A549 (cell line): ENCODE measurements at regions not wholly inside any gene's neighbourhood (a gene's known extent, or its start where the extent isn't known, plus 50 kb on each side); places are given as distances from the start of the nearest gene placed in this dataset.

Experiments
- ATAC-seq, 2 experiments: fragments of 200-7000 bp in 1 of 2; fragments of >200 bp in 1 of 2; cut with Nextera tagmentation in 1 of 2; cut with Tn5 transposase in 1 of 2; 3 replicates each; pipeline versions ENCODE4 v1.8.0 to v1.9.1; 2018 to 2020; ENCODE audit warnings: mild to moderate bottlenecking in 1 of 2, moderate library complexity in 1 of 2
- CTCF ChIA-PET: fragments of 300-600 bp; sonication (Branson Sonifier 250); formaldehyde crosslinking; extraction: SDS; loops from one replicate; lab custom pipeline; 2021; ENCODE audit warnings: antibody characterized with exemption, inconsistent platforms; lab: Yijun Ruan, JAX
- POLR2A ChIA-PET: fragments of 350-600 bp; formaldehyde crosslinking; extraction: SDS; loops from one replicate; lab custom pipeline; 2021; ENCODE audit warnings: antibody characterized with exemption, inconsistent platforms; lab: Yijun Ruan, JAX
- DNase-seq, 2 experiments: peaks; one replicate each; pipeline versions ENCODE4 v3.0.0 to v3.0.0-alpha.2; 2011 to 2016; ENCODE audit warnings: low read depth in 1 of 2, low spot score in 1 of 2
- FAIRE-seq: peaks from 2 replicates; lab custom pipeline; 2011; peaks lifted over from hg19 to GRCh38; lab: Jason Lieb, UNC
- H3K27ac ChIP-seq, 2 experiments: fragments of >200 bp; sonication (Bioruptor Twin); formaldehyde crosslinking; 3 replicates each; pipeline ENCODE4 v1.5.1; 2016 to 2017
- H3K4me1 ChIP-seq: fragments of >200 bp; sonication (Bioruptor Twin); formaldehyde crosslinking; 3 replicates; pipeline ENCODE4 v1.6.1; 2016
- H3K4me2 ChIP-seq: fragments of >200 bp; sonication (Bioruptor Twin); formaldehyde crosslinking; 3 replicates; pipeline ENCODE4 v1.6.1; 2016
- H3K4me3 ChIP-seq: fragments of >200 bp; sonication (Bioruptor Twin); formaldehyde crosslinking; 3 replicates; pipeline ENCODE4 v1.5.1; 2016
- H3K9me3 ChIP-seq: fragments of >200 bp; sonication (Bioruptor Twin); formaldehyde crosslinking; 3 replicates; pipeline ENCODE4 v1.6.1; 2016
- BHLHE40 ChIP-seq: IDR thresholded peaks from 2 replicates; pipeline ENCODE4 v1.6.1; 2012; ENCODE audit warnings: low read depth, low read length, inconsistent platforms
- CBX2 ChIP-seq: fragments of 200-600 bp; sonication (generic); IDR thresholded peaks from 2 replicates; pipeline ENCODE4 v1.6.1; 2016; ENCODE audit warnings: low read depth, mild to moderate bottlenecking, borderline replicate concordance
- EHF ChIP-seq: fragments of 250-450 bp; sonication (Bioruptor Pico); IDR thresholded peaks from 2 replicates; pipeline ENCODE4 v1.5.0; 2020; ENCODE audit warnings: mild to moderate bottlenecking
- EHMT2 ChIP-seq: fragments of 200-600 bp; sonication (generic); IDR thresholded peaks from 2 replicates; pipeline ENCODE4 v1.6.1; 2016; ENCODE audit warnings: antibody characterized with exemption, low read depth, mild to moderate bottlenecking, moderate library complexity
- HOXB5 ChIP-seq: fragments of 250-450 bp; sonication (Bioruptor Pico); IDR thresholded peaks from 2 replicates; pipeline ENCODE4 v1.5.0; 2020; ENCODE audit warnings: mild to moderate bottlenecking, moderate library complexity
- JUN ChIP-seq, 2 experiments: fragments of >200 bp; sonication (Bioruptor Twin); formaldehyde crosslinking; IDR thresholded peaks; 2 replicates in 1 of 2; 3 replicates in 1 of 2; pipeline ENCODE4 v1.6.1; 2016 to 2017
- MAFK ChIP-seq: fragments of 450-650 bp; IDR thresholded peaks from 2 replicates; pipeline ENCODE4 v1.6.1; 2014; ENCODE audit not compliant: partially characterized antibody
- MAZ ChIP-seq: fragments of 150-350 bp; IDR thresholded peaks from 2 replicates; pipeline ENCODE4 v1.6.1; 2014; ENCODE audit warnings: antibody characterized with exemption, low read depth, low read length, borderline replicate concordance
- MYC ChIP-seq: IDR thresholded peaks from 2 replicates; pipeline ENCODE4 v1.6.1; 2012; ENCODE audit warnings: mild to moderate bottlenecking, inconsistent platforms, low read length, improper control_type of control experiment, borderline replicate concordance
- RCOR1 ChIP-seq: fragments of 150-350 bp; IDR thresholded peaks from 2 replicates; pipeline ENCODE4 v1.6.1; 2014; ENCODE audit warnings: antibody characterized with exemption, low read length, low read depth
- RFX5 ChIP-seq: fragments of 450-650 bp; IDR thresholded peaks from 2 replicates; pipeline ENCODE4 v1.7.1; 2014; ENCODE audit warnings: antibody characterized with exemption, mild to moderate bottlenecking, moderate library complexity
- SREBF2 ChIP-seq: fragments of 450-650 bp; IDR thresholded peaks from 2 replicates; pipeline ENCODE4 v1.6.1; 2014; ENCODE audit warnings: mild to moderate bottlenecking, moderate library complexity
- ZC3H11A ChIP-seq: fragments of 450-650 bp; IDR thresholded peaks from 2 replicates; pipeline ENCODE4 v1.6.1; 2014; ENCODE audit warnings: antibody characterized with exemption, mild to moderate bottlenecking
- TF ChIP-seq, protein P1 (sequence below): IDR thresholded peaks from 2 replicates; pipeline ENCODE4 v1.6.1; 2012
- TF ChIP-seq, protein P2 (sequence below): fragments of 450-650 bp; IDR thresholded peaks from 2 replicates; pipeline ENCODE4 v1.6.1; 2014; ENCODE audit warnings: antibody characterized with exemption
- TF ChIP-seq, protein P3 (sequence below): fragments of >200 bp; sonication (Bioruptor Twin); formaldehyde crosslinking; IDR thresholded peaks from 2 replicates; pipeline ENCODE4 v1.6.1; 2016
- TF ChIP-seq, protein P4 (sequence below): fragments of 150-350 bp; IDR thresholded peaks from 2 replicates; pipeline ENCODE4 v1.6.1; 2014; ENCODE audit warnings: low read depth, mild to moderate bottlenecking, low read length
- TF ChIP-seq, protein P5 (sequence below): fragments of 200-600 bp; sonication (generic); IDR thresholded peaks from 2 replicates; pipeline ENCODE4 v1.6.1; 2016; ENCODE audit warnings: antibody characterized with exemption, mild to moderate bottlenecking, moderate library complexity
- TF ChIP-seq, protein P6 (sequence below): fragments of >200 bp; sonication (Bioruptor Twin); formaldehyde crosslinking; IDR thresholded peaks from 3 replicates; pipeline ENCODE4 v1.6.1; 2016
- TF ChIP-seq, protein P7 (sequence below): fragments of 250-450 bp; sonication (Bioruptor Pico); IDR thresholded peaks from 2 replicates; pipeline ENCODE4 v1.5.0; 2021; ENCODE audit warnings: mild to moderate bottlenecking, moderate library complexity, borderline replicate concordance

DNA sequence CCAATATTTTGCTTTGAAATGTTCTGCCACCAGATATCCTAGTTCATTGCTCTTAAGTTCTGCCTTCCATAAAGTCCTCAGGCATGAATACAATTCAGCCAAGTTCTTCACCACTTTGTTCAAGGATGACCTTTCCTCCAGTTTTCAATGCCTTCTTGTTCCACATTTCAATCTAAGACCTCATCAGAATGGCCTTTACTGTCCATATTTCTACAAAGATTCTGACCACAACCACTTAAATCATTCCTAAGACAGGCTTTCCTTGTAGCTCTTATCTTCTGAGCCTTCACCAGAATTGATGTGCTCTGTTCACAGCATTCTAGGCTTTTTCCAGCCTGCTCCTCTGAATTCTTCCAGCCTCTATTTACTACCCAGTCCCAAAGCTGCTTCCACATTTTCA is 319.0 kb downstream of the HACE1 start:
- H3K4me3 ChIP-seq: no peak overlapping the region
- POLR2A ChIA-PET: no interaction called here
- FAIRE-seq (no peak), DNase-seq (no peak), ATAC-seq (no peak)
- no peaks in the 10 kb centered on the region for H3K9me3 ChIP-seq
- H3K4me1 ChIP-seq: no peaks in the 10 kb centered on the region
- H3K27ac ChIP-seq: no peak overlapping the region
- CTCF ChIA-PET: interaction anchor here (0.7 to 8.6 kb wide), 2 partner anchors 9 to 15 kb away, joined by 4 to 34 read pairs; no protein-coding TSS in a partner anchor
- TF ChIP-seq BHLHE40 (no peak), EHF (no peak), MAZ (no peak), RCOR1 (no peak), MYC (no peak), MAFK (no peak)
- TF ChIP-seq, protein P1, sequence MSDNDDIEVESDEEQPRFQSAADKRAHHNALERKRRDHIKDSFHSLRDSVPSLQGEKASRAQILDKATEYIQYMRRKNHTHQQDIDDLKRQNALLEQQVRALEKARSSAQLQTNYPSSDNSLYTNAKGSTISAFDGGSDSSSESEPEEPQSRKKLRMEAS: no peak
- TF ChIP-seq, protein P2, sequence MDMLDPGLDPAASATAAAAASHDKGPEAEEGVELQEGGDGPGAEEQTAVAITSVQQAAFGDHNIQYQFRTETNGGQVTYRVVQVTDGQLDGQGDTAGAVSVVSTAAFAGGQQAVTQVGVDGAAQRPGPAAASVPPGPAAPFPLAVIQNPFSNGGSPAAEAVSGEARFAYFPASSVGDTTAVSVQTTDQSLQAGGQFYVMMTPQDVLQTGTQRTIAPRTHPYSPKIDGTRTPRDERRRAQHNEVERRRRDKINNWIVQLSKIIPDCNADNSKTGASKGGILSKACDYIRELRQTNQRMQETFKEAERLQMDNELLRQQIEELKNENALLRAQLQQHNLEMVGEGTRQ: no peak
- TF ChIP-seq, protein P3, sequence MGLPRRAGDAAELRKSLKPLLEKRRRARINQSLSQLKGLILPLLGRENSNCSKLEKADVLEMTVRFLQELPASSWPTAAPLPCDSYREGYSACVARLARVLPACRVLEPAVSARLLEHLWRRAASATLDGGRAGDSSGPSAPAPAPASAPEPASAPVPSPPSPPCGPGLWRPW: no peak
- H3K4me2 ChIP-seq: no peak overlapping the region

DNA sequence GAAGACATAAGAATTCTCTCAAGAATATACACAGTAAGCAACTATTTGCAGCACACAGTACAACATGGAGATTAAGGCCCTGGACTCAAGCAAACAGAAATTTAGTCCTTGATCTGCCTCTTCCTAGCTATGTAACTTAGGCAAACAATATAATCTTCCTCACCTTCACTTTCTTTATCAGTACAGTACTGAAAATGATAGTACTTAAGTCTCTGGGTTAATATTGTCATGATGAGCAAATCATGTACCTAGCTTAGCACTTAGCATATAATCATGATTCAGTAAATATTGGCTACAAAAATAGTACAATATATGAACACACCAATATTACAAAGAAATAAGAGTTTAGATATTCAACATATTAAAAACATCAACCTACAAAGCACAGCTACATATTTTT is 320.5 kb downstream of the HACE1 start:
- CTCF ChIA-PET: interaction anchor here (8.6 kb wide), 1 partner anchor 13 kb away, joined by 34 read pairs; no protein-coding TSS in a partner anchor
- ATAC-seq (no peak), DNase-seq (no peak), FAIRE-seq (no peak)
- POLR2A ChIA-PET: no interaction called here
- TF ChIP-seq SREBF2 (no peak), HOXB5 (no peak), EHMT2 (no peak), CBX2 (no peak), JUN (IDR thresholded peaks at IDR 0.05) (no peak), ZC3H11A (no peak), RFX5 (no peak)
- TF ChIP-seq, protein P4, sequence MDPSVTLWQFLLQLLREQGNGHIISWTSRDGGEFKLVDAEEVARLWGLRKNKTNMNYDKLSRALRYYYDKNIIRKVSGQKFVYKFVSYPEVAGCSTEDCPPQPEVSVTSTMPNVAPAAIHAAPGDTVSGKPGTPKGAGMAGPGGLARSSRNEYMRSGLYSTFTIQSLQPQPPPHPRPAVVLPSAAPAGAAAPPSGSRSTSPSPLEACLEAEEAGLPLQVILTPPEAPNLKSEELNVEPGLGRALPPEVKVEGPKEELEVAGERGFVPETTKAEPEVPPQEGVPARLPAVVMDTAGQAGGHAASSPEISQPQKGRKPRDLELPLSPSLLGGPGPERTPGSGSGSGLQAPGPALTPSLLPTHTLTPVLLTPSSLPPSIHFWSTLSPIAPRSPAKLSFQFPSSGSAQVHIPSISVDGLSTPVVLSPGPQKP: no peak
- TF ChIP-seq, protein P5, sequence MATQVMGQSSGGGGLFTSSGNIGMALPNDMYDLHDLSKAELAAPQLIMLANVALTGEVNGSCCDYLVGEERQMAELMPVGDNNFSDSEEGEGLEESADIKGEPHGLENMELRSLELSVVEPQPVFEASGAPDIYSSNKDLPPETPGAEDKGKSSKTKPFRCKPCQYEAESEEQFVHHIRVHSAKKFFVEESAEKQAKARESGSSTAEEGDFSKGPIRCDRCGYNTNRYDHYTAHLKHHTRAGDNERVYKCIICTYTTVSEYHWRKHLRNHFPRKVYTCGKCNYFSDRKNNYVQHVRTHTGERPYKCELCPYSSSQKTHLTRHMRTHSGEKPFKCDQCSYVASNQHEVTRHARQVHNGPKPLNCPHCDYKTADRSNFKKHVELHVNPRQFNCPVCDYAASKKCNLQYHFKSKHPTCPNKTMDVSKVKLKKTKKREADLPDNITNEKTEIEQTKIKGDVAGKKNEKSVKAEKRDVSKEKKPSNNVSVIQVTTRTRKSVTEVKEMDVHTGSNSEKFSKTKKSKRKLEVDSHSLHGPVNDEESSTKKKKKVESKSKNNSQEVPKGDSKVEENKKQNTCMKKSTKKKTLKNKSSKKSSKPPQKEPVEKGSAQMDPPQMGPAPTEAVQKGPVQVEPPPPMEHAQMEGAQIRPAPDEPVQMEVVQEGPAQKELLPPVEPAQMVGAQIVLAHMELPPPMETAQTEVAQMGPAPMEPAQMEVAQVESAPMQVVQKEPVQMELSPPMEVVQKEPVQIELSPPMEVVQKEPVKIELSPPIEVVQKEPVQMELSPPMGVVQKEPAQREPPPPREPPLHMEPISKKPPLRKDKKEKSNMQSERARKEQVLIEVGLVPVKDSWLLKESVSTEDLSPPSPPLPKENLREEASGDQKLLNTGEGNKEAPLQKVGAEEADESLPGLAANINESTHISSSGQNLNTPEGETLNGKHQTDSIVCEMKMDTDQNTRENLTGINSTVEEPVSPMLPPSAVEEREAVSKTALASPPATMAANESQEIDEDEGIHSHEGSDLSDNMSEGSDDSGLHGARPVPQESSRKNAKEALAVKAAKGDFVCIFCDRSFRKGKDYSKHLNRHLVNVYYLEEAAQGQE: no peak
- TF ChIP-seq, protein P6, sequence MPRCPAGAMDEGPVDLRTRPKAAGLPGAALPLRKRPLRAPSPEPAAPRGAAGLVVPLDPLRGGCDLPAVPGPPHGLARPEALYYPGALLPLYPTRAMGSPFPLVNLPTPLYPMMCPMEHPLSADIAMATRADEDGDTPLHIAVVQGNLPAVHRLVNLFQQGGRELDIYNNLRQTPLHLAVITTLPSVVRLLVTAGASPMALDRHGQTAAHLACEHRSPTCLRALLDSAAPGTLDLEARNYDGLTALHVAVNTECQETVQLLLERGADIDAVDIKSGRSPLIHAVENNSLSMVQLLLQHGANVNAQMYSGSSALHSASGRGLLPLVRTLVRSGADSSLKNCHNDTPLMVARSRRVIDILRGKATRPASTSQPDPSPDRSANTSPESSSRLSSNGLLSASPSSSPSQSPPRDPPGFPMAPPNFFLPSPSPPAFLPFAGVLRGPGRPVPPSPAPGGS: no peak
- TF ChIP-seq, protein P7, sequence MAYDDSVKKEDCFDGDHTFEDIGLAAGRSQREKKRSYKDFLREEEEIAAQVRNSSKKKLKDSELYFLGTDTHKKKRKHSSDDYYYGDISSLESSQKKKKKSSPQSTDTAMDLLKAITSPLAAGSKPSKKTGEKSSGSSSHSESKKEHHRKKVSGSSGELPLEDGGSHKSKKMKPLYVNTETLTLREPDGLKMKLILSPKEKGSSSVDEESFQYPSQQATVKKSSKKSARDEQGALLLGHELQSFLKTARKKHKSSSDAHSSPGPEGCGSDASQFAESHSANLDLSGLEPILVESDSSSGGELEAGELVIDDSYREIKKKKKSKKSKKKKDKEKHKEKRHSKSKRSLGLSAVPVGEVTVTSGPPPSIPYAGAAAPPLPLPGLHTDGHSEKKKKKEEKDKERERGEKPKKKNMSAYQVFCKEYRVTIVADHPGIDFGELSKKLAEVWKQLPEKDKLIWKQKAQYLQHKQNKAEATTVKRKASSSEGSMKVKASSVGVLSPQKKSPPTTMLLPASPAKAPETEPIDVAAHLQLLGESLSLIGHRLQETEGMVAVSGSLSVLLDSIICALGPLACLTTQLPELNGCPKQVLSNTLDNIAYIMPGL (CRISPR knock-in tag): no peak
- Histone ChIP-seq H3K4me3 (no peak overlapping the region), H3K27ac (no peak overlapping the region), H3K4me2 (no peak overlapping the region), H3K9me3 (no peaks in the 10 kb centered on the region), H3K4me1 (no peaks in the 10 kb centered on the region)
